ENCODE measurements at regions not wholly inside any gene's neighbourhood (a gene's known extent, or its start where the extent isn't known, plus 50 kb on each side); places are given as distances from the start of the nearest gene placed in this dataset.

GRCh38 chr5:33316773-33317172 is 124.0 kb upstream of the TARS1 start:
- POLR2A ChIA-PET, result no interaction called here
- CTCF ChIA-PET, result no interaction called here
- no peak for DNase-seq (ENCODE audit: extremely low spot score)
- no peak for TF ChIP-seq CTCF (IDR thresholded peaks at IDR 0.05; ENCODE audit: control extremely low read depth, extremely low read depth, low read depth, missing control alignments)

GRCh38 chr5:33317271-33317670 is 123.5 kb upstream of the TARS1 start:
- ChIA-PET POLR2A (no interaction called here), CTCF (interaction anchor here (1.2 kb wide), 1 partner anchor 18 kb away, joined by 3 read pairs; no protein-coding TSS in a partner anchor)
- no peak for TF ChIP-seq CTCF (IDR thresholded peaks at IDR 0.05; ENCODE audit: control extremely low read depth, extremely low read depth, low read depth, missing control alignments)
- no peak for DNase-seq (ENCODE audit: extremely low spot score)

GRCh38 chr5:33319151-33319550 is 121.6 kb upstream of the TARS1 start:
- no peak for TF ChIP-seq CTCF (IDR thresholded peaks at IDR 0.05; ENCODE audit: control extremely low read depth, extremely low read depth, low read depth, missing control alignments)
- CTCF ChIA-PET, result interaction anchor here (0.7 to 1.5 kb wide), 5 partner anchors 9 to 28 kb away, joined by 3 to 5 read pairs (median 3); no protein-coding TSS in a partner anchor
- POLR2A ChIA-PET, result no interaction called here
- no peak for DNase-seq (ENCODE audit: extremely low spot score)

- no peak for TF ChIP-seq CTCF (IDR thresholded peaks at IDR 0.05; ENCODE audit: control extremely low read depth, extremely low read depth, low read depth, missing control alignments)
- POLR2A ChIA-PET, result no interaction called here
- DNase-seq (ENCODE audit: extremely low spot score), result no peak
- CTCF ChIA-PET, result interaction anchor here (0.7 to 1.5 kb wide), 6 partner anchors 10 to 29 kb away, joined by 3 to 5 read pairs (median 4); no protein-coding TSS in a partner anchor
These were observed 120.9 kb upstream of the TARS1 start for GRCh38 chr5:33319841-33320240.

- POLR2A ChIA-PET, result no interaction called here
These were observed 119.7 kb upstream of the TARS1 start for GRCh38 chr5:33321026-33321425.

GRCh38 chr5:33322632-33323031 is 118.1 kb upstream of the TARS1 start:
- TF ChIP-seq CTCF (IDR thresholded peaks at IDR 0.05; ENCODE audit: control extremely low read depth, extremely low read depth, low read depth, missing control alignments), result no peak
- no peak for DNase-seq (ENCODE audit: extremely low spot score)
- POLR2A ChIA-PET, result no interaction called here
- CTCF ChIA-PET, result interaction anchor here (1.0 kb wide), 1 partner anchor 48 kb away, joined by 4 read pairs; no protein-coding TSS in a partner anchor

More at GRCh38 chr5:33321026-33321425, 119.7 kb upstream of the TARS1 start:
- no peak for DNase-seq (ENCODE audit: extremely low spot score)
- no peak for TF ChIP-seq CTCF (IDR thresholded peaks at IDR 0.05; ENCODE audit: control extremely low read depth, extremely low read depth, low read depth, missing control alignments)
- CTCF ChIA-PET, result interaction anchor here (1.4 kb wide), 1 partner anchor 15 kb away, joined by 4 read pairs; no protein-coding TSS in a partner anchor

Data from GM10248 (cell line).